Vagina (tissue), 2 donors: ENCODE measurements at regions not wholly inside any gene's neighbourhood (a gene's known extent, or its start where the extent isn't known, plus 50 kb on each side); places are given as distances from the start of the nearest gene placed in this dataset.

Source experiments
- DNase-seq, 2 donors: peaks; one replicate each; pipeline ENCODE4 v3.0.0-alpha.2; 2017; ENCODE audit errors: extremely low spot score in 2 of 2
- H3K27ac ChIP-seq: fragments of 200-600 bp; sonication (generic); one replicate; pipeline ENCODE4 v1.5.1; 2019
- H3K27me3 ChIP-seq: fragments of 200-600 bp; sonication (generic); one replicate; pipeline ENCODE4 v1.5.1; 2019
- H3K36me3 ChIP-seq, 2 donors: fragments of 200-600 bp; sonication (generic); one replicate each; pipeline ENCODE4 v1.5.1; 2017 to 2019
- H3K4me1 ChIP-seq: fragments of 200-600 bp; sonication (generic); one replicate; pipeline ENCODE4 v1.5.1; 2019
- H3K4me3 ChIP-seq, 2 donors: fragments of 200-600 bp; sonication (generic); 1 replicate in 1 of 2; 2 replicates in 1 of 2; pipeline ENCODE4 v1.5.1; 2016 to 2019
- H3K9me3 ChIP-seq: fragments of 200-600 bp; sonication (generic); one replicate; pipeline ENCODE4 v1.5.1; 2019
- CTCF ChIP-seq, 3 experiments: fragments of 450-650 bp in 2 of 3; fragments of 200-600 bp in 1 of 3; sonication (generic) in 1 of 3; IDR thresholded peaks; one replicate each; pipeline ENCODE4 v1.5.1; 2017 to 2019; ENCODE audit warnings: antibody characterized with exemption in 3 of 3, mild to moderate bottlenecking in 2 of 3, moderate library complexity in 2 of 3
- POLR2A ChIP-seq, 2 donors: fragments of 450-650 bp; IDR thresholded peaks; one replicate each; pipeline ENCODE4 v1.6.1; 2017; ENCODE audit warnings: antibody characterized with exemption in 2 of 2, mild to moderate bottlenecking in 2 of 2, moderate library complexity in 2 of 2
- POLR2AphosphoS5 ChIP-seq, 2 donors: sonication (generic); formaldehyde crosslinking; IDR thresholded peaks; one replicate each; pipeline ENCODE4 v1.9.0; 2017; ENCODE audit warnings: antibody characterized with exemption in 2 of 2, mild to moderate bottlenecking in 2 of 2, low read depth in 1 of 2; ENCODE audit not compliant: insufficient read depth in 1 of 2
- intact Hi-C: fragments of 100-400 bp; cut with DNase I; formaldehyde crosslinking; loops from one replicate; pipeline ENCODE4 v1.15.1; 2023

- no peak for DNase-seq
- H3K4me1 ChIP-seq = no peaks in the 10 kb centered on the region
- no peaks in the 10 kb centered on the region for H3K27me3 ChIP-seq
- no peaks in the 10 kb centered on the region for H3K36me3 ChIP-seq
- H3K9me3 ChIP-seq = no peaks in the 10 kb centered on the region
- intact Hi-C loops = no loop called here
- no peak for TF ChIP-seq POLR2A (IDR thresholded peaks at IDR 0.05)
- no peak for TF ChIP-seq CTCF (IDR thresholded peaks at IDR 0.05)
- no peak for TF ChIP-seq POLR2AphosphoS5 (IDR thresholded peaks at IDR 0.05; ENCODE audit: insufficient read depth in 1 of 2, low read depth in 1 of 2)
- H3K4me3 ChIP-seq = no peak overlapping the region
- H3K27ac ChIP-seq = no peak overlapping the region
These were observed 721.4 kb downstream of the NSUN3 start for GRCh38 chr3:94784274-94784673.

- intact Hi-C loops = no loop called here
- no peaks in the 10 kb centered on the region for H3K9me3 ChIP-seq
- H3K27ac ChIP-seq = no peak overlapping the region
- no peak for DNase-seq
- H3K36me3 ChIP-seq = no peaks in the 10 kb centered on the region
- TF ChIP-seq POLR2AphosphoS5 (IDR thresholded peaks at IDR 0.05; ENCODE audit: insufficient read depth in 1 of 2, low read depth in 1 of 2) = no peak
- no peak for TF ChIP-seq CTCF (IDR thresholded peaks at IDR 0.05)
- TF ChIP-seq POLR2A (IDR thresholded peaks at IDR 0.05) = no peak
- no peaks in the 10 kb centered on the region for H3K4me1 ChIP-seq
- no peaks in the 10 kb centered on the region for H3K27me3 ChIP-seq
- H3K4me3 ChIP-seq = no peak overlapping the region
These were observed 724.2 kb downstream of the NSUN3 start for GRCh38 chr3:94787066-94787465.

- Histone ChIP-seq H3K27ac (no peak overlapping the region), H3K4me1 (no peaks in the 10 kb centered on the region), H3K4me3 (no peak overlapping the region), H3K9me3 (no peaks in the 10 kb centered on the region), H3K36me3 (no peaks in the 10 kb centered on the region), H3K27me3 (no peaks in the 10 kb centered on the region)
- DNase-seq = no peak
- intact Hi-C loops = no loop called here
- TF ChIP-seq POLR2AphosphoS5 (IDR thresholded peaks at IDR 0.05; ENCODE audit: insufficient read depth in 1 of 2, low read depth in 1 of 2) (no peak), CTCF (IDR thresholded peaks at IDR 0.05) (no peak), POLR2A (IDR thresholded peaks at IDR 0.05) (no peak)
These were observed 724.9 kb downstream of the NSUN3 start for GRCh38 chr3:94787734-94788270.

- TF ChIP-seq POLR2AphosphoS5 (IDR thresholded peaks at IDR 0.05; ENCODE audit: insufficient read depth in 1 of 2, low read depth in 1 of 2) = no peak
- no peak for TF ChIP-seq CTCF (IDR thresholded peaks at IDR 0.05)
- TF ChIP-seq POLR2A (IDR thresholded peaks at IDR 0.05) = no peak
- Histone ChIP-seq H3K9me3 (no peaks in the 10 kb centered on the region), H3K36me3 (no peaks in the 10 kb centered on the region), H3K4me1 (no peaks in the 10 kb centered on the region), H3K27ac (no peak overlapping the region), H3K4me3 (no peak overlapping the region), H3K27me3 (no peaks in the 10 kb centered on the region)
- intact Hi-C loops = no loop called here
- no peak for DNase-seq
These were observed 731.7 kb downstream of the NSUN3 start for GRCh38 chr3:94794563-94794962.

GRCh38 chr3:94799420-94800060, 736.7 kb downstream of the NSUN3 start:
- Histone ChIP-seq H3K4me3 (no peak overlapping the region), H3K9me3 (no peaks in the 10 kb centered on the region), H3K27ac (no peak overlapping the region), H3K27me3 (no peaks in the 10 kb centered on the region), H3K4me1 (no peaks in the 10 kb centered on the region), H3K36me3 (no peaks in the 10 kb centered on the region)
- intact Hi-C loops = no loop called here
- TF ChIP-seq POLR2A (IDR thresholded peaks at IDR 0.05) (no peak), CTCF (IDR thresholded peaks at IDR 0.05) (no peak), POLR2AphosphoS5 (IDR thresholded peaks at IDR 0.05; ENCODE audit: insufficient read depth in 1 of 2, low read depth in 1 of 2) (no peak)
- DNase-seq = no peak
